ENCODE measurements at regions not wholly inside any gene's neighbourhood (a gene's known extent, or its start where the extent isn't known, plus 50 kb on each side); places are given as distances from the start of the nearest gene placed in this dataset.
"Not testable (repeated sequence)": the region's sequence is repeated elsewhere in the genome, so short reads cannot be mapped to it uniquely, and the experiment has no call there.

- Histone ChIP-seq H3K9me3 (ENCODE audit: control insufficient read depth, insufficient read depth, low read length) (no peaks in the 10 kb centered on the region), H3K9ac (ENCODE audit: low read depth, low read length) (no peak overlapping the region), H3K4me1 (ENCODE audit: insufficient read depth, low read length) (0 out of 2 replicates have a peak, but pooled peaks cover 3% of the 10 kb centered on the region), H3K36me3 (ENCODE audit: insufficient read depth, low read length) (no peaks in the 10 kb centered on the region)
These were observed 473.0 kb downstream of the FAT4 start for GRCh38 chr4:125787707-125788106.

- no peaks in the 10 kb centered on the region for H3K9me3 ChIP-seq (ENCODE audit: control insufficient read depth, insufficient read depth, low read length)
- H3K9ac ChIP-seq (ENCODE audit: low read depth, low read length) = no peak overlapping the region
- no peaks in the 10 kb centered on the region for H3K36me3 ChIP-seq (ENCODE audit: insufficient read depth, low read length)
- H3K4me1 ChIP-seq (ENCODE audit: insufficient read depth, low read length) = 0 out of 2 replicates have a peak, but pooled peaks cover 3% of the 10 kb centered on the region
These were observed 474.3 kb downstream of the FAT4 start for GRCh38 chr4:125789023-125789422.

DNA sequence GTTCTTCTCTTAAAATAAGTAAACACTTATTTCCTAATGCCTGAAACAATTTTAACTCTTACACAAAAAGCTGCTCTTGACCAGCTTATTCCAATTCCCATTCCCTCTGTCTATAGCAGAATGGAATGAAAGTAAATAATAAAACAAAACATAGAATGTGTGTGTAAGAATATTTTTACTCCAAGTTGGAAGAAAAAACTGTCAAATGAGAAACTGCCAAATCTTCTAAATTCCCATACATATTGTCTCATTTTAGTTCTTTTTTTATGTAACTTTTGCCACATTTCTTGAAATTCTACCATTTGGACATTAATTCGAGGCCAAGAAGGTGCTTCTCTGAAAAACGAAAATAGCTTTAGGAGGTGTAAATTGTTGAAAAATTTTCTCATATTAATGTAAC, 477.1 kb downstream of the FAT4 start:
- Histone ChIP-seq H3K9ac (ENCODE audit: low read depth, low read length) (no peak overlapping the region), H3K9me3 (ENCODE audit: control insufficient read depth, insufficient read depth, low read length) (no peaks in the 10 kb centered on the region), H3K4me1 (ENCODE audit: insufficient read depth, low read length) (0 out of 2 replicates have a peak, but pooled peaks cover 3% of the 10 kb centered on the region), H3K36me3 (ENCODE audit: insufficient read depth, low read length) (no peaks in the 10 kb centered on the region)

- Histone ChIP-seq H3K36me3 (ENCODE audit: insufficient read depth, low read length) (no peaks in the 10 kb centered on the region), H3K9ac (ENCODE audit: low read depth, low read length) (no peak overlapping the region), H3K4me1 (ENCODE audit: insufficient read depth, low read length) (no peaks in the 10 kb centered on the region), H3K9me3 (ENCODE audit: control insufficient read depth, insufficient read depth, low read length) (no peaks in the 10 kb centered on the region)
These were observed 480.2 kb downstream of the FAT4 start for GRCh38 chr4:125794989-125795388.

GRCh38 chr4:125796138-125796537, 481.4 kb downstream of the FAT4 start:
- Histone ChIP-seq H3K36me3 (ENCODE audit: insufficient read depth, low read length) (no peaks in the 10 kb centered on the region), H3K9me3 (ENCODE audit: control insufficient read depth, insufficient read depth, low read length) (no peaks in the 10 kb centered on the region), H3K9ac (ENCODE audit: low read depth, low read length) (no peak overlapping the region), H3K4me1 (ENCODE audit: insufficient read depth, low read length) (no peaks in the 10 kb centered on the region)

DNA sequence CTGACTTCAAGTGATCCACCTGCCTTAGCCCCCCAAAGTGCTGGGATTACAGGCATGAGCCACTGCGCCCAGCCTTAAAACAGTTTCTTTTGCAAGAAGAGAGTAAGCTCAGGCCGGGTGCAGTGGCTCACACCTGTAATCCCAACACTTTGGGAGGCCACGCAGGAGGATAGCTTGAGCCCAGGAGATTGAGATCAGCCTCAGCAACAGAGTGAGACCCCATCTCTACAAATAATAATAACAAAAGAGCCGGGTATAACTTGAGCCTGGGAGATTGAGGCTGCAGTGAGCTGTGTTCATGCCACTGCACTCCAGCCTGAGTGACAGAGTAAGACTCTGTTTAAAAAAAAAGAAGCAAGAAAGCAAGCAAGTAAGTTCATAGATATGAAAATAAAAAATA, 482.9 kb downstream of the FAT4 start:
- H3K36me3 ChIP-seq (ENCODE audit: insufficient read depth, low read length); H3K9me3 ChIP-seq (ENCODE audit: control insufficient read depth, insufficient read depth, low read length); H3K9ac ChIP-seq (ENCODE audit: low read depth, low read length); H3K4me1 ChIP-seq (ENCODE audit: insufficient read depth, low read length): not testable (repeated sequence)

GRCh38 chr4:125801373-125801772, 486.6 kb downstream of the FAT4 start:
- Histone ChIP-seq H3K36me3 (ENCODE audit: insufficient read depth, low read length) (no peaks in the 10 kb centered on the region), H3K9ac (ENCODE audit: low read depth, low read length) (no peak overlapping the region), H3K4me1 (ENCODE audit: insufficient read depth, low read length) (no peaks in the 10 kb centered on the region), H3K9me3 (ENCODE audit: control insufficient read depth, insufficient read depth, low read length) (no peaks in the 10 kb centered on the region)

DNA sequence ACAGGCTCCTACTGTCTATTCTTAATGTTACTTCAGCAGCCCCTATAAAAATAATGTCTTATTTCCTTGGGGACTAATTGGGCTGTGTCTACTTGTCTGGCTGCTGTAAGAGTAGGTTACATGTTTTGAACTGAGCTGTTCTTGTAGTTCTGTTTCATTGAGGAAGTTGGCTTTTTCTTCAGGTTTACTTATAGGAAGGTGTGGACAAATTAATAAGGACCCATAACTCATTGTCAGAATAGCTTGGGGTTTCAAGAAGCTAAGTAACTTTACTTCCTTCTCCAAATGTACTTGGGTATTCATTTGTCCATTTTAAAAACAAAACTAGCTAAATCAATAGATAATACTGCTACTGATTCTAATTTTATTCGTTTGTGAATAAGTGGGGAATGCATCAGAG, 487.2 kb downstream of the FAT4 start:
- Histone ChIP-seq H3K9ac (ENCODE audit: low read depth, low read length) (no peak overlapping the region), H3K4me1 (ENCODE audit: insufficient read depth, low read length) (no peaks in the 10 kb centered on the region), H3K36me3 (ENCODE audit: insufficient read depth, low read length) (no peaks in the 10 kb centered on the region), H3K9me3 (ENCODE audit: control insufficient read depth, insufficient read depth, low read length) (no peaks in the 10 kb centered on the region)

DNA sequence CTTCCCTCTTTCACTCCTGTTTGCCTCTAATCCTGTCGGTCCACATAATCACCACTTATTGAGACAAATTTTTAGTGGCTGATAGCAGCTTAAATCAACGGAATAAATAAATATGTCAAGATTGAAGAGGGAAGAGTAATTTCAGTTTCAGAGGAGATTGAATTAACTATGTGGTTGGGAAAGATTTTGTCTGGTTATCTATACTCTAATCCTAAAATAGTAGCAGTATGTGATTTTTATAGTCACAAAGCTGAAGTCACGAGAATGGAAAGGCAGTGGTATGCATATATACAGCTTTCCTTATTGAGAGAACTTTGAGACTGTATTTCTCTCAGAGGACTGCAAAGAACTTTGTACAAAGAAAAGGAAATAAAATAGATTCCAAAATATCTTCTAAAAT, 493.3 kb downstream of the FAT4 start:
- Histone ChIP-seq H3K4me1 (ENCODE audit: insufficient read depth, low read length) (peaks cover 8% of the 10 kb centered on the region), H3K36me3 (ENCODE audit: insufficient read depth, low read length) (no peaks in the 10 kb centered on the region), H3K9me3 (ENCODE audit: control insufficient read depth, insufficient read depth, low read length) (no peaks in the 10 kb centered on the region), H3K9ac (ENCODE audit: low read depth, low read length) (no peak overlapping the region)

DNA sequence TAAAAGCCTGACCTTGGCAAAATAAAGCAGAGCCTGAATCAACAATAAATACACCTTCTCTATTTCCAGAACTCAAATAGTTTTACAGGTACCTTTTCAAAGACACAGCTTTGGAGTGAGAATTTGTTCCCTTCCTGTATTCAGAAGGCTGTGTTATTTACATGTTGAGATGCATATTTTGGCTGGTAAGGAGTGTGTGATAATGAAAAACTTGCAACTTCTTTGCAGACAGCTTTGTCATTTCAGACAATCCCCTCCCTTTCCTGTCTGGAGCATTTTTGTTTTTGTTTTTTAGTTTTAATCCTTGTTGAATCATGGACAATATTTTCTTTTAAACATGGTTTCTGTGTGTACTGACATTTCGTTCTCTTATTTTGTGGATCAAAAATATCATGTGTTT, 493.8 kb downstream of the FAT4 start:
- no peaks in the 10 kb centered on the region for H3K9me3 ChIP-seq (ENCODE audit: control insufficient read depth, insufficient read depth, low read length)
- peaks cover 8% of the 10 kb centered on the region for H3K4me1 ChIP-seq (ENCODE audit: insufficient read depth, low read length)
- H3K36me3 ChIP-seq (ENCODE audit: insufficient read depth, low read length) = no peaks in the 10 kb centered on the region
- no peak overlapping the region for H3K9ac ChIP-seq (ENCODE audit: low read depth, low read length)

GRCh38 chr4:125811892-125812291, 497.1 kb downstream of the FAT4 start:
- Histone ChIP-seq H3K36me3 (ENCODE audit: insufficient read depth, low read length) (no peaks in the 10 kb centered on the region), H3K4me1 (ENCODE audit: insufficient read depth, low read length) (peaks cover 8% of the 10 kb centered on the region), H3K9me3 (ENCODE audit: control insufficient read depth, insufficient read depth, low read length) (no peaks in the 10 kb centered on the region), H3K9ac (ENCODE audit: low read depth, low read length) (no peak overlapping the region)

DNA sequence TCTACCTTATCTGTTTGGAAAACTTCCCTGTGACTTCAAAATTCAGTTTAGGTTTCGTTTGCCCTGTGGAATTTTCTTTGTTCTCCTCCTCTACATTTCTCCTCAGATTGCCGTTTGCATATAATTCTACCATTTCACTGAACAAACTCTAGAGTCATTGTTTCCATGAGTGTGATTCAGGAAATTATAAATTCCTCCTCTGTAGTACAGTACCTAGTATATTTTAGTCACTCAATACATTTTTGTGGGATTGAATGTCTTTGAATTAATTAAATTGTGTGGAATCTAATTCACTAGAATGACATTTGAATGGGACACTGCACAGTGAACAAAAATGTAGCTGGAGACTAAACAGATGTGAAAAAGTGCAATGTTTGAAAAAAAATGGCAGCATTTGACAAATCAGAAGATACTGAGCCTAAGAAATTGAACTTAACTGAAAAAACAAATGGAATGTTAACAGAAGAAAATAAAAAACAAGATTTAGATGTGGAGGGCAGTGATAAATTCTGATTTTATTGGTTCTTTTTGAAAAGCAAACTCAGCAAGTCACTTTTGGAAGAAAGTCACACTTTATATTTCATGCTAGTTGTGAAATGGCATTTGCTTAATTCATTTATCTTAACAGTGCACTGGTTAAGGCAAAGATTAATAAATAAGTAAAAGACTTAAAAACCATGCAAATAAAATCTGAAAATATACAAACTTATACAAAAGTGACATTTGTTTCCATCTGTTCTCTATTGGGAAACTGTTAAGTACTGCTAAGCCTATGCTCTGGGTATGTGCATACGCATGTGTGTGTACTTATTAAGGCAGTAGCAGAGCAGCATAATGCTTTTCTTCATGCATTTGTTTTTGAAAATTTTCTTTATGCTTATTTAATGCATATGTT, 512.3 kb downstream of the FAT4 start:
- H3K4me1 ChIP-seq (ENCODE audit: insufficient read depth, low read length) = no peaks in the 10 kb centered on the region
- no peaks in the 10 kb centered on the region for H3K9me3 ChIP-seq (ENCODE audit: control insufficient read depth, insufficient read depth, low read length)
- H3K36me3 ChIP-seq (ENCODE audit: insufficient read depth, low read length) = no peaks in the 10 kb centered on the region
- H3K9ac ChIP-seq (ENCODE audit: low read depth, low read length) = no peak overlapping the region

- Histone ChIP-seq H3K4me1 (ENCODE audit: insufficient read depth, low read length) (no peaks in the 10 kb centered on the region), H3K9ac (ENCODE audit: low read depth, low read length) (no peak overlapping the region), H3K36me3 (ENCODE audit: insufficient read depth, low read length) (no peaks in the 10 kb centered on the region)
These were observed 512.9 kb downstream of the FAT4 start for GRCh38 chr4:125827696-125828052.

DNA sequence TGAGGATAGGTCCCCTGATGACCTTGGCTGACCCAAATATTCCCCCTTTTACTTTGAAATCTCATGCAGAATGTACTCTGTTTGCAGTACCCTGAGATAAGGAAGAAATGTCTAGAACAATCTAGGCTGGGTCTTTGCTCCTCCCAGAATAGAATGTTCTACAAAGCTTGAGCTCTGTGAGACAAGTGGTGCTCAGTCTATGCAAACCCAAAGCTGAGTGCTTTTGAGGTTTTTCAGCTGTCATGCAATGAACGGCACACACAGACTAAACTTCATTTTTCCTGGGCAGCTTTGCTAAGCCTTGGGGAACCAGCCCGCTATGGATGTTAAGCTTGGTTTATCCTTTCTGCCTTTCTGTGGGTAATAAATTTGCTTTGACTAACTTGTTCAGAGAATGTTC, 513.6 kb downstream of the FAT4 start:
- H3K4me1 ChIP-seq (ENCODE audit: insufficient read depth, low read length) = no peaks in the 10 kb centered on the region
- no peaks in the 10 kb centered on the region for H3K9me3 ChIP-seq (ENCODE audit: control insufficient read depth, insufficient read depth, low read length)
- no peaks in the 10 kb centered on the region for H3K36me3 ChIP-seq (ENCODE audit: insufficient read depth, low read length)
- no peak overlapping the region for H3K9ac ChIP-seq (ENCODE audit: low read depth, low read length)

More at GRCh38 chr4:125827696-125828052, 512.9 kb downstream of the FAT4 start:
- H3K9me3 ChIP-seq (ENCODE audit: control insufficient read depth, insufficient read depth, low read length) = no peaks in the 10 kb centered on the region

- Histone ChIP-seq H3K9ac (ENCODE audit: low read depth, low read length) (no peak overlapping the region), H3K36me3 (ENCODE audit: insufficient read depth, low read length) (no peaks in the 10 kb centered on the region), H3K4me1 (ENCODE audit: insufficient read depth, low read length) (peaks cover 3% of the 10 kb centered on the region; the same call in 1 of the 2 replicates), H3K9me3 (ENCODE audit: control insufficient read depth, insufficient read depth, low read length) (no peaks in the 10 kb centered on the region)
These were observed 517.4 kb downstream of the FAT4 start for GRCh38 chr4:125832161-125832560.

All from ES-I3 (cell line).